ENCODE measurements at regions not wholly inside any gene's neighbourhood (a gene's known extent, or its start where the extent isn't known, plus 50 kb on each side); places are given as distances from the start of the nearest gene placed in this dataset.
"Not testable (repeated sequence)": the region's sequence is repeated elsewhere in the genome, so short reads cannot be mapped to it uniquely, and the experiment has no call there.

DNA sequence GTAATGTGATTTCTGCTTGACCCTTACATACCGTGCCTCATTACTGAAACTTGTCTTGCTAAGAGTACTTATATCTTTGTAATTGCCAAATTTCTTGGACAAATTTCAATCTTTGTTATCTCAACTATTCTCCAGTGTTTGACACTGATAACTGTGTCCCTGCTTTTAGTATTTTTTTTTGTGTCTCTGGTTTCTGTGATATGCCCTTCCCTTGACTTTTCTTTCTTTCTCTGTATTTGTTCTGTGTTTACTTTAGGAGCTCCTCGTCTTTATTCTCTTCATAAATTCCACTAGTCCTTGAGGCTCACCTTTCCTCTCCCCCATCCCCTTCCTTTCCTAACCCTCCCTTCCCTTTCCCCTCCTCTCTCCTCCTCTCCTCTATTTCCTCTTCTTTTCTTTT is 123.7 kb upstream of the FBXL17 start:
- intact Hi-C loops (cut with micrococcal nuclease): no loop called here
- DNase-seq (no peak), ATAC-seq (no peak)

DNA sequence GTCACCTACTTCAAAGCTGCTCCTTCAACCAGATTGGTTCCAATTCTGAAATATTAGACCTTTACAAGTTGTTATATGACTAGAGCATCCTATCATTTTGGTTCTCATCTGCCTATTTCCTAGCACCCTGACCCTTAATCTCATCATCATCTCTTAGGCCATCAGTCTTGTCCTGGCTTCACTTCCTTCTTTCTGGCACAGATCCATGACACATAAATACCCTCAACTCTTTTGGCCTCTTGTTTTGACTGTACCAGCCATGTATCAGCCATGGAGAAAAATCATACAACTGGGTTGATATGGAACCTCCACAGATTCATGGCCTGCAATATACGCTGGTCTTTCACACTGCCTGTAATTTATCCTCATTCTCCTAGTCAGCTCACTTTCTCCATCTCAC is 123.1 kb upstream of the FBXL17 start:
- ATAC-seq (no peak), DNase-seq (no peak)
- intact Hi-C loops (cut with micrococcal nuclease): no loop called here

- ATAC-seq (no peak), DNase-seq (no peak)
Measured at GRCh38 chr5:108503986-108504385, 122.1 kb upstream of the FBXL17 start.

GRCh38 chr5:108495615-108496014 is 113.7 kb upstream of the FBXL17 start:
- ATAC-seq; DNase-seq; intact Hi-C loops (cut with micrococcal nuclease): not testable (repeated sequence)

More at GRCh38 chr5:108503986-108504385, 122.1 kb upstream of the FBXL17 start:
- intact Hi-C loops (cut with micrococcal nuclease): no loop called here

GRCh38 chr5:108487951-108488350 is 106.1 kb upstream of the FBXL17 start:
- intact Hi-C loops (cut with micrococcal nuclease): no loop called here
- DNase-seq: no peak
- ATAC-seq: peak; percentile 24

- no peak for ATAC-seq
- intact Hi-C loops (cut with micrococcal nuclease): no loop called here
Measured at GRCh38 chr5:108484035-108484434, 102.1 kb upstream of the FBXL17 start.

GRCh38 chr5:108481355-108481931 is 99.5 kb upstream of the FBXL17 start:
- DNase-seq (no peak), ATAC-seq (no peak)
- intact Hi-C loops (cut with micrococcal nuclease): no loop called here

More at GRCh38 chr5:108484035-108484434, 102.1 kb upstream of the FBXL17 start:
- DNase-seq: no peak

DNA sequence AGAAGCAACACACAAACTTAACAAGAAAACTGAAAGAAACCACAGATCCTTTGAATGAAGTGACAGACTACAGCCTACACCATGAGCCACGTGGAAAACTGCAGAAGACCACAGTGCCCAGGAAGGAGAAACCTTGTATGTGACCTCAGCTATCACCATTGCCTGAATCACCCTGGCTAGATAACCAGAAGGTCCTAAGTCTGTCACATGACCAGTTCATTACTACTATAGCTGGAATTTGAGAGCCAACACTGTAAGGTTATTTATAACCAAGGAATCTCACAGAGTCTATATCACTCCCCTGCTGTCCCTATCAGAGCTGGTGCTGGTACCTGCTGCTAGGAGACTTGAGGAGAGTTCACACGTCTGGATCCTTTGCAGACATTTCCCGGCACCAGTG is 90.3 kb upstream of the FBXL17 start:
- intact Hi-C loops (cut with micrococcal nuclease): no loop called here
- ATAC-seq: peak; percentile 60
- no peak for DNase-seq

DNA sequence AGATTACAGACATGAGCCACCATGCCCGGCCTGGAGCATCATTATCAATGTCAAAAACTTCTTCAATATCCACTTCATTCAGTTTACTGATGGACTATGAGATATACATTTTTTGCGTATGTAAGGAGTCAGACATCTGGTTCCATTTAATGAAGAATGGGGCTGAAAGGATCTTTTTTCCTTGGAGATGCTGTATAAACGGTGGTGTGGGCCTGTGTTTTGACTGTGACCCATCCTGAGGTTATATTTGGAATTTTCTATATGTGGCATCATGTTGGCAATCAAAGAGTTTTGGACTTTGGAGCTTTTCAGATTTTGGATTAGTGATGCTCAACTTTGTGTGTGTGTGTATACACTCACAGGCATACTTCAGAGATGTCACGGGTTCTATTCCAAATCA is 85.7 kb upstream of the FBXL17 start:
- intact Hi-C loops (cut with micrococcal nuclease): no loop called here
- DNase-seq (no peak), ATAC-seq (no peak)

DNA sequence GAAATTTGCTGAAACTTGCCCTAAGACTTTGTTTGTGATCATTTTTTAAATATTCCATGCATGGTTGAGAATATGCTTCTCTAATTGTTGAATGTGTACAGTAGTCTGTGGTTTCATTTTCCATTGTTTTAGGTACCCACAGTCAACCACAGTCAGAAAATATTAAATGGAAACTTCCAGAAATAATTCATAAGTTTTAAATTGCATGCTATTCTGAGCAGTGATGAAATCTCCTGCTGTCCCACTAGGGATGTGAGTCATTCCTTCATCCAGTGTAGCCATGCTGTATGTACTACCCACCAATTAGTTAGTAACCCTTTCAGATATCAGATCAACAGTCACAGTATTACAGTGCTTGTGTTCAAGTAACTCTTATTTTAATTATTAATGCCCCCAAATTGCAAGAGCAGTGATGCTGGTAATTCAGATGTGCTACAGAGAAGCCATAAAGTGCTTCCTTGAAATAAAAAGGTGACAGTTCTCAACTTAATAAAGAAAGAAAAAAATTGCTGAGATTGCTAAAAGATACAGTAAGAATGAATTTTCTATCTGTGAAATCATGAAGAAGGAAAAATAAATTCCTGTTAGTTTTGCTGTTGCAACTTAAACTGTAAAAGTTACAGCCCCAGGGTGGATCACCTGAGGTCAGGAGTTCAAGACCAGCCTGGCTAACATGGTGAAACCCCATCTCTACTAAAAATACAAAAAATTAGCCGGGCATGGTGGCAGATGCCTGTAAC is 79.9 kb upstream of the FBXL17 start:
- intact Hi-C loops (cut with micrococcal nuclease): no loop called here
- no peak for DNase-seq
- no peak for ATAC-seq

DNA sequence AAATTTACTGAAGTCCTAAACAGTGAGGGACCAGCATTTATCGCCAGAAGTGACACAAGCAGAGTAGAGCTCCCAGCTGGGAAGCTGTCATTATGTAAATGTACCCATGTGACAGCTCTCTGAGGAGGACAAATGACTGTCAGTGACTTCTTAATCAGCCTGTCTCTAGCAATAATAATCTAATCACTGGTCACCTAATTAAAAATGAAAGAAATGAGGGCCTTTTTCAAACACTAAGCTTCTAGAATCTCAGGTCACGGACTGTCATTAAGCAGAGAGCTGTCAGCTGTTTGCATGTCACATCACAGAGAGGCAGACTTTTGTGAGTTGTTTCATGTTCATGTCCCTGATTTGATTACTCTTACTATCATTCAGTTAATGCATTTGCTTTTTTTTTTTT is 77.9 kb upstream of the FBXL17 start:
- intact Hi-C loops (cut with micrococcal nuclease): no loop called here

DNA sequence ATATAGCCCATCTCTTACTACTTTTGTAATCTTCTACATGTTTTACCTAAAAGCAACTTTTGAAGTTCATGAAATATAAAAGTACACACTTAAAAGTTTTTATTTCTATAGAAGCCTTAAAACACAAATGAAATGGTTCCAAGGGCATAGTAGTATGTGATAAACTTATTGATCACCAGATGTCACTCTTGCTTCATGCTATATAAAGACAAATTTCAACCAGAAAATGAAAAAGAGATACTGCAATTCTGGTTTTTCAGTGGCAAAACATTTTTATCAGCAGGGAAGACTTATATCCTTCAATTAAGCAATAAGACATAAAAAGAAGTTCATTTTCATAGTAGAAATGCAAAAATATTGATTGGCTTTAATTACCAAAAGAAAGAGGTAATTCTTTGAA is 69.4 kb upstream of the FBXL17 start:
- no peak for DNase-seq
- ATAC-seq: no peak
- intact Hi-C loops (cut with micrococcal nuclease): no loop called here

More for the DNA sequence above, 77.9 kb upstream of the FBXL17 start:
- DNase-seq: no peak
- ATAC-seq: no peak

- DNase-seq; intact Hi-C loops (cut with micrococcal nuclease); ATAC-seq: not testable (repeated sequence)
Measured at GRCh38 chr5:108444130-108444529, 62.2 kb upstream of the FBXL17 start.

GRCh38 chr5:108442063-108442651 is 60.3 kb upstream of the FBXL17 start:
- ATAC-seq; DNase-seq; intact Hi-C loops (cut with micrococcal nuclease): not testable (repeated sequence)

DNA sequence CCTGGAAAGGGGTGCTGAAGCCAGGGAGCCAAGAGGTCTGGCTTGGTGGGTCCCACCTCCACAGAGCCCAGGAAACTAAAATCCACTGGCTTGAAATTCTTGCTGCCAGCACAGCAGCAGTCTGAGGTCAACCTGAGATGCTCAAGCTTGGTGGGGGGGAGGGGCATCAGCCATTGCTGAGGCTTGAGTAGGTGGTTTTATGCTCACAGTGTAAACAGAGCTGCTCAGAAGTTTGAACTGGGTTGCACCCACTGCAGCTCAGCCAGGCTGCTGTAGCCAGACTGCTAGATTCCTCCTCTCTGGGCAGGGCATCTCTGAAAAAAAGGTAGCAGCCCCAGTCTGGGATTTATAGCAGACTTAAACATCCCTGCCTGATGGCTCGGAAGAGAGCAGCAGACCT is 55.5 kb upstream of the FBXL17 start:
- DNase-seq: no peak
- ATAC-seq: no peak
- intact Hi-C loops (cut with micrococcal nuclease): no loop called here

DNA sequence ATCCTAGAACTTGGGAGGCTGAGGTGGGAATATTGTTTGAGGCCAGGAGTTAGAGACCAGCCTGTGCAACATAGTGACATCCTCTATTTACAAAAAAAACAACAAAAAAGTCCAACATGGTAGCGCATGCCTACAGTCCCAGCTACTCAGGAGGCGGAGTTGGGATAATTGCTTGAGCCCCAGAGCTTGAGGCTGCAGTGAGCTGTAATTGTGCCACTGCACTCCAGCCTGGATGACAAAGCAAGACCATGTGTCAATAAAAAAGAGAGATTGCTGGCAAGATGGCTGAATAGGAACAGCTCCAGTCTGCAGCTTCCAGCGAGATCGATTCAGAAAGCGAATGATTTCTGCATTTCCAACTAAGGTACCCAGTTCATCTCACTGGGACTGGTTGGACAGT is 54.8 kb upstream of the FBXL17 start:
- intact Hi-C loops (cut with micrococcal nuclease): no loop called here
- ATAC-seq: no peak
- no peak for DNase-seq

- intact Hi-C loops (cut with micrococcal nuclease): no loop called here
- DNase-seq (no peak), ATAC-seq (no peak)
Measured at GRCh38 chr5:108433600-108433999, 51.7 kb upstream of the FBXL17 start.

GRCh38 chr5:108432024-108432423 is 50.1 kb upstream of the FBXL17 start:
- intact Hi-C loops (cut with micrococcal nuclease): no loop called here
- ATAC-seq: no peak
- no peak for DNase-seq

Data from left ventricle myocardium superior (tissue), 1 donor.